Mucosa of descending colon (tissue), 3 donors: ENCODE measurements at regions not wholly inside any gene's neighbourhood (a gene's known extent, or its start where the extent isn't known, plus 50 kb on each side); places are given as distances from the start of the nearest gene placed in this dataset.
"Not testable (repeated sequence)": the region's sequence is repeated elsewhere in the genome, so short reads cannot be mapped to it uniquely, and the experiment has no call there.

Experiments
- ATAC-seq: fragments of 200-7000 bp; cut with Tn5 transposase; one replicate; pipeline ENCODE4 v1.9.1; 2020; ENCODE audit warnings: mild to moderate bottlenecking, moderate library complexity
- DNase-seq, 3 donors: peaks; one replicate each; pipeline ENCODE4 v3.0.0-alpha.2; 2020
- H3K36me3 ChIP-seq: fragments of 200-600 bp; one replicate; pipeline ENCODE4 v1.8.0; 2021; ENCODE audit warnings: low read depth, mild to moderate bottlenecking
- H3K4me1 ChIP-seq: fragments of 200-600 bp; one replicate; pipeline ENCODE4 v1.8.0; 2021; ENCODE audit warnings: low read depth, mild to moderate bottlenecking
- H3K4me3 ChIP-seq: fragments of 200-600 bp; one replicate; pipeline ENCODE4 v1.8.0; 2021; ENCODE audit warnings: mild to moderate bottlenecking
- H3K9me3 ChIP-seq: fragments of 200-600 bp; one replicate; pipeline ENCODE4 v1.8.0; 2021; ENCODE audit warnings: mild to moderate bottlenecking
- CTCF ChIP-seq: fragments of 200-600 bp; IDR thresholded peaks from one replicate; pipeline ENCODE4 v1.8.0; 2022; ENCODE audit warnings: antibody characterized with exemption, mild to moderate bottlenecking
- intact Hi-C, 2 donors: fragments of 100-400 bp; cut with DNase I in 1 of 2; cut with micrococcal nuclease in 1 of 2; formaldehyde crosslinking; loops; one replicate each; pipeline versions ENCODE4 v1.11.0 to v1.11.1; 2022; cut with DNase I, micrococcal nuclease
- donor health status: DM: no; HTN: no; CAD: no; lungs with moderate emphysema.
- donor health status: DM: no; HTN: no; CAD: no.
- donor health status: DM: no; HTN: yes; CAD: no.

- DNase-seq (no peak), ATAC-seq (no peak)
- Histone ChIP-seq H3K36me3 (no peaks in the 10 kb centered on the region), H3K4me3 (no peak overlapping the region), H3K9me3 (no peaks in the 10 kb centered on the region), H3K4me1 (no peaks in the 10 kb centered on the region)
- no peak for TF ChIP-seq CTCF
- intact Hi-C loops, result no loop called here
Observed at GRCh38 chr16:11413907-11414595, 68.8 kb downstream of the RMI2 start.

- Histone ChIP-seq H3K4me1 (no peaks in the 10 kb centered on the region), H3K4me3 (no peak overlapping the region), H3K36me3 (no peaks in the 10 kb centered on the region), H3K9me3 (no peaks in the 10 kb centered on the region)
- TF ChIP-seq CTCF, result no peak
- intact Hi-C loops, result no loop called here
- DNase-seq (no peak), ATAC-seq (no peak)
Observed at GRCh38 chr16:11414815-11415775, 69.8 kb downstream of the RMI2 start.

- Histone ChIP-seq H3K4me1 (no peaks in the 10 kb centered on the region), H3K9me3 (no peaks in the 10 kb centered on the region), H3K4me3 (no peak overlapping the region), H3K36me3 (no peaks in the 10 kb centered on the region)
- no peak for TF ChIP-seq CTCF
- no peak for DNase-seq
- intact Hi-C loops, result no loop called here
- ATAC-seq, result no peak
Observed at GRCh38 chr16:11416228-11417001, 71.2 kb downstream of the RMI2 start.

- Histone ChIP-seq H3K4me1 (no peaks in the 10 kb centered on the region), H3K9me3 (no peaks in the 10 kb centered on the region), H3K4me3 (no peak overlapping the region), H3K36me3 (no peaks in the 10 kb centered on the region)
- no peak for ATAC-seq
- no peak for DNase-seq
- intact Hi-C loops, result no loop called here
- no peak for TF ChIP-seq CTCF
Observed at GRCh38 chr16:11417487-11417886, 72.2 kb downstream of the RMI2 start.

- DNase-seq, result no peak
- intact Hi-C loops, result no loop called here
- H3K36me3 ChIP-seq, result no peaks in the 10 kb centered on the region
- ATAC-seq, result no peak
- H3K4me1 ChIP-seq, result no peaks in the 10 kb centered on the region
- no peak for TF ChIP-seq CTCF
- H3K9me3 ChIP-seq, result no peaks in the 10 kb centered on the region
- no peak overlapping the region for H3K4me3 ChIP-seq
Observed at GRCh38 chr16:11418506-11418905, 73.2 kb downstream of the RMI2 start.

- H3K36me3 ChIP-seq, ATAC-seq, H3K4me3 ChIP-seq, H3K4me1 ChIP-seq, H3K9me3 ChIP-seq, DNase-seq, intact Hi-C loops: not testable (repeated sequence)
Observed at GRCh38 chr16:11420067-11420466, 74.8 kb downstream of the RMI2 start.
